ENCODE measurements at regions not wholly inside any gene's neighbourhood (a gene's known extent, or its start where the extent isn't known, plus 50 kb on each side); places are given as distances from the start of the nearest gene placed in this dataset.
"Not testable (repeated sequence)": the region's sequence is repeated elsewhere in the genome, so short reads cannot be mapped to it uniquely, and the experiment has no call there.

- DNase-seq (ENCODE audit: low read depth): no peak
These were observed 50.3 kb upstream of the OSBPL11 start for GRCh38 chr3:125645616-125646015.

DNA sequence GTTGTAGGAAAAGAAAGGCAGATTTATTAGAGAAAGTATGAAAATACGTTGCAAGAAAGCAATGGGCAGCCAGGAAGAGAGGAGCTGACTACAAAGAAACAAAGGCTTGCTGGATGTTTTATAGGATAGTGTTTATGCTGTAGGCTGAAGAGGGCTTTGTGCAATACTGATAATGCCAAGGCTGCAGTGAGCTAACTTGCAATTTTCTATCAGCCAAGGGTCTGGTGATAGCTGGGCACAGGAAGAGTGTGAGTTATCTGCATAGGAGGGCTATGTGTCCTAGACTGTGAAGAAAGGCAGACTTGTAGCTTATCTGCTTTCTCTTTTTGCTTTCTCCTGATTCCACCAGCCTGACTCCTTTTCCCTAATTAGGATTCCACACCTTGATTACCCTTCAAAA, 51.3 kb upstream of the OSBPL11 start:
- no peak for DNase-seq (ENCODE audit: low read depth)

DNA sequence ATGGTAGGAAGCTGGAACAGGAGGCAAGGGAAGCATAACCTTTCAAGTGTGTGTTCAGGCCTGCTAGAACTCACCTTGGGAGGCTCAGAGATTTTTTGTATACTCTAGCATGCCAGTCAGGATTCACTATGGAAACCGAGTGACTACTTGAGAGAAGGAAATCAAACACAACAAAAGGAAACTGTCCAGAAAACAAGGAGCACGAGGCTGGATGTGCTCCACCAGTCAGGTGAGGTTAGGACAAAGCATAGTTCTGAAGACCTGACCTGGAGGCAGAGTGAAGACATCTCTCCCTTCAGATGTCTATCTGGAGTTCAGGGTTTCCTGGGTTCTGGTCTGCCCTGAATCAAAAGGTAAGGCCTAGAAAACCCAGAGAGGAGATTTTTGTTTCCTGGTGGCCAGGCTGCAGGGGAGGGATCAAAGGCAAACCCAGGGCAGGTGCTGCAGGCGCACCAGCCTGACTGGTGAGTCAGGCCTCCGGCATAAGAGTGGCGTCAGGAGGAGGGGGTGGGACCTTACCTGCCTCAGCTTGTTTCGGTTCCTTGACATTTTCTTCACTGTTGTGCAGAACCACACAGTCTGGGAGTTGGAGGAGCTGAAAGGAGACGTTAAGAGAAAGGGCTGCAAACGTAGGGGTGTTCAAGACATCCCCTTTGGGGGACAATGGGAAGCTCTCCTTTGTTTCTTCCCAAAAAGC, 52.2 kb upstream of the OSBPL11 start:
- DNase-seq (ENCODE audit: low read depth): no peak

DNA sequence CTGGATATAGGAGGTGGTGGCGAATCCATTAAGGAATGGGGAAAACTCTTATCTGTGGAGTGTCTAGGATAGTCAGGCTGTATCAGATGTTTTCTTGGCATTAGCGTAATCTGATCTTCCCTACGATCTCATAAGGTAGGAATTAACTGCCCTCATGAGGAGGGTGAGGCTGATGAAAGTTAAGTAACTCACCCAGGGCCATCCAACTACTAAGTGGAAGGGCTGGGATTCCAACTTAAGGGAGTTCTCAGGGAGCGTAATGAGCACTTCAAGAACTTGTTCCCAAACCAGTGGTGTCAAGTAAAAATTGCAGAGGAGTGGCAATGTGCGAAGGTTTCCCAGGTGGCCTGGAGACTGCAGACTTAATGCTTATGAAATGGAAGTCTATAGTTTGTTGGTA, 55.9 kb upstream of the OSBPL11 start:
- DNase-seq (ENCODE audit: low read depth): no peak

DNA sequence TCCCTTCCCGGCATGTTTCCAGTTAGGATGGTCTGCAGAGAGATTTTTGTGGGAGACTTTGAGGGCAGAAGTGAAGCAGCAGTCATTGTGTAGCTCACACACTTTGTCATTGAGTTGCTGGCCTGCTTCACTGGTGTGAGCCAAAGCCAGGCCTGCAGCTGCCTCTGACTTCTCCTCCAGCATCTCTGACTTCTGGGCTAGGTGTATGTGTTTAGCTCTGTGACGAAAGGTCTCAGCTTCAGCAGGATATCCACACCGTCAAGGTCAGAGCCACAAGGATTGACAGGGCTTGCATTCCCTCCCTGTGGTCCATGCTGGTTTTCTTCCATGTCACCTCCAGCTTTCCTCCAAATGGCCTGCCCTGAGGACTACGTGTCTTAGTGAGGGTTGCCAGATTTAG, 57.1 kb upstream of the OSBPL11 start:
- no peak for DNase-seq (ENCODE audit: low read depth)

DNA sequence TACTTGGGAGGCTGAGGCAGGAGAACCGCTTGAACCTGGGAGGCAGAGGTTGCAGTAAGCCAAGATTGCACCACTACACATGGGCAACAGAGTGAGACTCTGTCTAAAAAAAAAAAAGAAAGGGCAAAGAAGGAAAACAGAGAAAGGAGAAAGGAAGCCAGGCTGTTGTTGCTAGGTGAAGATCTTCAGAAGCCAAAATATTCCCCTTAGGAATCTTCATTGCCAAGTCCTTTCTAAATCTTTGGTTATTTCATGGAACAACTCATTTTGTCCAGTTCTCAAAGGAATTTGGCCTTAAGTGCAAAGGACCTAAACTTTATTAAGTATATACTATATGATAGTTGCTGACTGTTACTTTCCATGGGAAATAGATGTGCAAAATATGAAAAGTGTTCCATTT, 59.2 kb upstream of the OSBPL11 start:
- no peak for DNase-seq (ENCODE audit: low read depth)

GRCh38 chr3:125662675-125663074, 67.4 kb upstream of the OSBPL11 start:
- no peak for DNase-seq (ENCODE audit: low read depth)

DNA sequence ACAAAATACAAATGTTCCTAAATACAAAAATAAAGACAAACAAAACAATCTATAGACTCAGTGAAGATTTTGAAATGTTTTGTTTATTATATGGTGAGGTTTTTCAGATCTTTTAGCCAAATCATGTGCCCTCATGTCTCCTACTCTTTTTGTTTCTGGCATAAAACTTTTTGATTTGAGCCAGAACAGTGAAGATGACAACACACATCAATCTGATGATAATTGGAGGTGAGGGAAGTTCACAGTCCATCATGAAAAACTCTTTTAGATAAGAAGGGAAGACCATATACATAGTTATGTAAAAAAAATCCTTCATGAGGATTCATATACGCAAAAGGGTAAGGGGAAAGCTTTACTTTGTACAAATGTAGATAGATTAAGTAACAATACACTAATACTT, 75.1 kb upstream of the OSBPL11 start:
- no peak for DNase-seq (ENCODE audit: low read depth)

DNA sequence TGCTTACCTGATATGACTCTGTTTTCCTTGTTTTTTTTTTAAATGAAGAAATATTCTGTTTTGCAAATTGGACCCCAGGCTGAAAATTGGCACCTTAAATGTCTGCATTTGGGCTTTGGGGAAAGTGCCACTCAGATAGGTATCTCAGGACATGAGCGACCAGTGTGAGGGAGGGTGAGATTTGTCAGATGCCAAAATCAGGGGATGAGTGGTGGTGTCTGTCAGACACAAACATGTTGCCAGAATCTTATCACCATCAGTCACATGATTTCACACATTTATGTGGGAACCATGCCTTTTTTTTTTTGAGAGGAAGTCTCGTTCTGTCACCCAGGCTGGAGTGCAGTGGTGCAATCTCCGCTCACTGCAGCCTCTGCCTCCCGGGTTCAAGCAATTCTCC, 75.6 kb upstream of the OSBPL11 start:
- peak; percentile 3 for DNase-seq (ENCODE audit: low read depth)

DNA sequence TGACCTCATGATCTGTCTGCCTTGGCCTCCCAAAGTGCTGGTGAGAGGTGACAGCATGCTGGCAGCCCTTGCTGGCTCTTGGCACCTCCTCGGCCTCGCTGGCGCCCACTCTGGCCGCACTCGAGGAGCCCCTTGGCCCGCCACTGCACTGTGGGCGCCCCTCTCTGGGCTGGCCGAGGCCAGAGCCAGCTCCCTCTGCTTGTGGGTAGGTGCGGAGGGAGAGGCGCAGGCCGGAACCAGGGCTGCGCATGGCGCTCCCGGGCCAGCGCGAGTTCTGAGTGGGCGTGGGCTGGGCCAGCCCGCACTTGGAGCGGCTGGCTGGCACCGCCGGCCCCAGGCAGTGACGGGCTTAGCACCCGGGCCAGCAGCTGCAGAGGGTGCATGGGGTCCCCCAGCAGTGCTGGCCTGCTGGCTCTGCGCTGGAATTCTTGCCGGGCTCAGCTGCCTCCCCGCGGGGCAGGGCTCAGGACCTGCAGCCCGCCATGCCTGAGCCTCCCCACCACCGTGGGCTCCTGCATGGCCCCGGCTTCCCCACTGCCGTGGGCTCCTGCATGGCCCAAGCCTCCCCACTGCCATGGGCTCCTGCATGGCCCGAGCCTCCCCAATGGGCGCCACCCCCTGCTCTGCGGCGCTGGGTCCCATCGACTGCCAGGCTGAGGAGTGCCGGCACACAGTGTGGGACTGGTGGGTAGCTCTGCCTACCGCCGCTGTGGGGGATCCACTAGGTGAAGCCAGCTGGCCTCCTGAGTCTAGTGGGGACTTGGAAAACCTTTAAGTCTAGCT, 76.4 kb upstream of the OSBPL11 start:
- DNase-seq (ENCODE audit: low read depth): no peak

DNA sequence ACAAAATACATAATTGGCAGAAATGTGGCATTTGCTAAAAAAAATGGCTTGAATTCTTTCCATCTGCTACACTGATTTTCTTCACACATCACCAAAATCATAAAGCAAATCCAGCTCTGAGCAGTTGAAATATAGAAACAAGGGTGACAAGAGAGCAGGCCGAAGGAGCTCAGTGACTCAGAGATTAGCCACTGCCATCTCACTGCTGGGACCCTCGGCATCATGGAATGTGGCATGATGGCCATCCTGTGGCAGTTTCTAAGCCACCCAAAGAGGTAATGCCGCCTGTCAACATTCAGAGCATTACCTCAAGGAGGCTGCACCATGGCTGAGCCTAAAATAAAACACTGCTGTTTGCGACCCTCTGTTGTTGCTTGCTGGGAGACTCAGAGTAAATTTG, 80.5 kb upstream of the OSBPL11 start:
- no peak for DNase-seq (ENCODE audit: low read depth)

DNA sequence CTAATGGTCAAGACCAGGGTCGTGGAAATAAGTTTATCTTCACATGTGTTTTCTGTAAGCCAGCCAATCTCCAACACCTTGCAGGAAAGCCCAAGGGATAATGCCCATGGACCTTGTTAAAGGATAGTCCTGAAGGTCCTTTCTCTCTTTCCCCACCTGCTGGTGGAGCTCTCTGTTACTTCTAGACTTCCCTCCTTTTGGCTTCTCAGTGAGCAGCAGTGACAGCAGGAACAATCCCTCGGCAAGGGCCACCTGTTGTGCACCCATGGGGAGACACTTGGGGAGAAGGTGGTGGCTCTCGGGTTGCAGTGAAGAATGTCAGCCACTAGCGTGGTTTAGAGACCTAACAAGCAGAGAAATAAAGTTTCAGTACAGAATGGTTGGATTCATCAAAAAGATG, 84.0 kb upstream of the OSBPL11 start:
- no peak for DNase-seq (ENCODE audit: low read depth)

DNA sequence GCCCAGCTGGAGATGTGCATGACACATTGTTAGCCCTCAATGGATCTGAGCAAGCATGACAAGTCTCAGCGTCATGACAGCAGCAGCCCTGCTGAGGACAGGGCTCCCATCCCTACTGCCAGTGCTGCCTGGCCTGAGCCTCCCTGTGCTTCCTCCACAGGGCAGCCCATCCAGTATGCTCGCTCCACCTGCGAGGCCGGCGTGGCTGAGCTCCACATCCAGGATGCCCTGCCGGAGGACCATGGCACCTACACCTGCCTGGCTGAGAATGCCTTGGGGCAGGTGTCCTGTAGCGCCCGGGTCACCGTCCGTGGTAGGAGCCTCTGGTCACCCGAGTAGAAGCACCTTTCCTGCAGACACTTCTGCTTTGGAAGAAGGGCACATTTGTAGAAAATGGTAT, 85.8 kb upstream of the OSBPL11 start:
- no peak for DNase-seq (ENCODE audit: low read depth)

DNA sequence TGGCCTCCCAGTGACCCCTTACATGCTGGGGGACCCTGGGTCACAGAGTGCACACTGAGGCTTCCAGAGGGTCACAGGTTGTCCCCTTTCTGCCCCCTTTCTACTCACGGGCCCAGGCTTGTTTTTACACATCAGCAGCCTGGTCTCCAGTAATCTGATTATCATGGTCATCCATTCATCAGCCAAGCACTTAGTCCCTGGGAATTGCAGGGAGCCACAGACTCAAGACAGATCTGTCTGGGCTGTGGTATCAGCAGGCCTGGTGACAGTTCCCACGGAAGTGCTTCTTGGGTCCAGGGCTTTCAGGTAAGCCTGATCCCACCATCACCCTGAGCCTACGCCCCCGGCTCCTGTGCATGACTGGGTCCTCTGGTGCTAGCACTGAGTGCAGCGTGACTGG, 86.6 kb upstream of the OSBPL11 start:
- not testable (repeated sequence) for DNase-seq (ENCODE audit: low read depth)

- not testable (repeated sequence) for DNase-seq (ENCODE audit: low read depth)
These were observed 87.3 kb upstream of the OSBPL11 start for GRCh38 chr3:125682610-125683009.

GRCh38 chr3:125683067-125683829, 88.0 kb upstream of the OSBPL11 start:
- no peak for DNase-seq (ENCODE audit: low read depth)

DNA sequence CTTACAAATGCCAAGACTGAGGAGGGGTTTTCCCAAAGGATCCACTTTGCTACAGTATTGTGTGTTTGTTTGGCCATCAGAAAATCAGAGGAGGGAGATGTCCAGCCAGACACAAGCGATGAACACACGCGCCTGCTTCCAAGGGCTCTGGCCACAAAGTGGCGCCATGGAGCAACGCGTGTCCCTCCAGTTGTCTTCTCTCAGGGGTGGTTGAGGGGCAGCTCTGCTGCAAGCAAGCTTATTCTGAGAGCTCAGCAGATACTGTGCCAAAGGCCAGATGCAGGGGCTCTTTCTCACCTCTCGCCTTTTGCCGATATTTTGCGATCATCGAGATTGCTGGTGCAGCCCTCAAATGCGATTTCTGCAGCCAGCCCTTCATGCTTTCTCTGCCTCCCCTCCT, 88.9 kb upstream of the OSBPL11 start:
- DNase-seq (ENCODE audit: low read depth): no peak

- DNase-seq (ENCODE audit: low read depth): not testable (repeated sequence)
These were observed 90.4 kb upstream of the OSBPL11 start for GRCh38 chr3:125685741-125686140.

GRCh38 chr3:125692361-125692760, 97.1 kb upstream of the OSBPL11 start:
- DNase-seq (ENCODE audit: low read depth): no peak

DNA sequence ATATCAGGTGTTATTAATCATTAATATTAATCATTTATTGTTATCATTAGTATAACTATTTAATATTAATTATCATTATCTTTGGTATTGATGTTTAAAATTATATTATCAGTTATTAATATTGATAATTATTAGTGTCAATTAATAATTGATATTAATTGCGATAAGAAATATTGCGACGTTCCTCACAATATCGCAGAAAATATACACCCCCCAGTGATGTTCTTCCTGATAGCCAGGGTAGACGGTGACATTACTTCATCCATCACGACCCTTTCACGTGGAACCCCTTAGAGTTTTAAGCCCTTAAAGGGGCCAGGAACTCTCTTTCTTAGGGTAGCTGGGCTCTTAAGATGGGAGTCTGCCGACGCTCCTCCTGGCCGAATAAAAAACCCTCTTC, 98.6 kb upstream of the OSBPL11 start:
- DNase-seq (ENCODE audit: low read depth): no peak

- DNase-seq (ENCODE audit: low read depth): no peak
These were observed 99.5 kb upstream of the OSBPL11 start for GRCh38 chr3:125694761-125695294.

DNA sequence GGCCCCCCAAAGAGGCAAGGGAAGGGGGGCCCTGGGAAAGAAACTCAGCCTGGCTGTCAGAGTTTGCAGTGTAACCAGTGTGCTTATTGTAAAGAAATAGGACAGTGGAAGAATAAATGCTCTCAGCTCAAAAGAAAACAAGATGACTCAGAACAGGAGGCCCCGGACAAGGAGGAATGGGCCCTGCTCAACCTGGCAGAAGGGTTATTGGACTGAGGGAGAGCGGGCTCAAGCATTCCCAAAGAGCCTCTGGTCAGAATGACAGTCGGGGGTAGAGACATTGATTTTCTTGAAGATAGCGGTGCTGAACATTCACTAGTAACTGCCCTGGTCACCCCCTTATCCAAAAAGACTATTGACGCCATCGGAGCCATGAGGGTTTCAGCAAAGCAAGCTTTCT, 100.4 kb upstream of the OSBPL11 start:
- DNase-seq (ENCODE audit: low read depth): no peak

DNA sequence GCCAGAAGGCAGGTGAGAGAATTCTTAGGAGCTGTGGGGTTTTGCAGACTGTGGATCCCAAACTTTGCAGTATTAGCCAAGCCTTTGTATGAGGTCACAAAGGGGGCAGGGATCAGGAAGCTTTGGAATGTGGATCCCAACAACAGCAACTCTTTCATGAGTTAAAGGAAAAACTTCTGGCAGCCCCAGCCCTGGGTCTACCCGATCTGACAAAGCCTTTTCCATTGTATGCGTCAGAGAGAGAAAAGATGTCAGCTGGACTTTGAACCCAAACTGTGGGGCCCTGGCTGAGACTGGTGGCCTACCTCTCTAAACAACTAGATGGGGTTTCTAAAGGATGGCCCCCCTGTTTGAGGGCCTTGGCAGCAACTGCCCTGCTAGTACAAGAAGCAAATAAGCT, 101.8 kb upstream of the OSBPL11 start:
- not testable (repeated sequence) for DNase-seq (ENCODE audit: low read depth)

Measured in stimulated activated CD8-positive, alpha-beta memory T cell treated with anti-CD3 and anti-CD28 coated beads, Interleukin-12 subunit alpha, Interleukin-12 subunit beta, amount 100 ng/mL, for 1 hour (primary cell).